GM12872 (cell line): ENCODE measurements at regions not wholly inside any gene's neighbourhood (a gene's known extent, or its start where the extent isn't known, plus 50 kb on each side); places are given as distances from the start of the nearest gene placed in this dataset.

Source experiments
- TF ChIP-seq, protein P1 (sequence below): IDR thresholded peaks from 3 replicates; pipeline ENCODE4 v1.5.1; 2011; ENCODE audit warnings: low read depth, mild to moderate bottlenecking, low read length, moderate library complexity; ENCODE audit not compliant: insufficient read depth

- TF ChIP-seq, protein P1, sequence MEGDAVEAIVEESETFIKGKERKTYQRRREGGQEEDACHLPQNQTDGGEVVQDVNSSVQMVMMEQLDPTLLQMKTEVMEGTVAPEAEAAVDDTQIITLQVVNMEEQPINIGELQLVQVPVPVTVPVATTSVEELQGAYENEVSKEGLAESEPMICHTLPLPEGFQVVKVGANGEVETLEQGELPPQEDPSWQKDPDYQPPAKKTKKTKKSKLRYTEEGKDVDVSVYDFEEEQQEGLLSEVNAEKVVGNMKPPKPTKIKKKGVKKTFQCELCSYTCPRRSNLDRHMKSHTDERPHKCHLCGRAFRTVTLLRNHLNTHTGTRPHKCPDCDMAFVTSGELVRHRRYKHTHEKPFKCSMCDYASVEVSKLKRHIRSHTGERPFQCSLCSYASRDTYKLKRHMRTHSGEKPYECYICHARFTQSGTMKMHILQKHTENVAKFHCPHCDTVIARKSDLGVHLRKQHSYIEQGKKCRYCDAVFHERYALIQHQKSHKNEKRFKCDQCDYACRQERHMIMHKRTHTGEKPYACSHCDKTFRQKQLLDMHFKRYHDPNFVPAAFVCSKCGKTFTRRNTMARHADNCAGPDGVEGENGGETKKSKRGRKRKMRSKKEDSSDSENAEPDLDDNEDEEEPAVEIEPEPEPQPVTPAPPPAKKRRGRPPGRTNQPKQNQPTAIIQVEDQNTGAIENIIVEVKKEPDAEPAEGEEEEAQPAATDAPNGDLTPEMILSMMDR, result no peak
These were observed 1157.4 kb upstream of the AUTS2 start for GRCh38 chr7:68440866-68441265.

- TF ChIP-seq, protein P1, result no peak
These were observed 1156.6 kb upstream of the AUTS2 start for GRCh38 chr7:68441645-68442044.

- TF ChIP-seq, protein P1, result no peak
These were observed 1155.2 kb upstream of the AUTS2 start for GRCh38 chr7:68442931-68443631.

- TF ChIP-seq, protein P1, result no peak
These were observed 1154.2 kb upstream of the AUTS2 start for GRCh38 chr7:68444042-68444441.

DNA sequence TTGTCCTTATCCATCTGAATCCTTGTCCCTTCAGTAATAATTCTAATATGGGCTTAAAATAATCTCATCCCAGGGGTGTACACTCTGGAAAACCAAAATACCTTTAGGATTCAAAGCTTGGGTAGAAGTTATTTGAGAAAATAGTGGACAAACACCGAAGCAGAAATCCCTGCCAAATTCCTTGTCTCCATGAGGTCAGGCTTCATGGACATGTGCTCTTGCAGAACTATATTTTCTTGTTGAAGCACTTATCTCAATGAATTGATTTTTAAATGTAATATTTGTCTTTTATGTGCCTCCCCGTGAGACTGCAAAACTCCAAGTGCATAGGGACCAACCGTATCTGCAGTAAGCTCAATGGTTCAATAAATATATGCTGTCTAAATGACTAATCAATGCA, 1153.3 kb upstream of the AUTS2 start:
- TF ChIP-seq, protein P1, result no peak

GRCh38 chr7:68446183-68446582, 1152.1 kb upstream of the AUTS2 start:
- TF ChIP-seq, protein P1, result no peak

DNA sequence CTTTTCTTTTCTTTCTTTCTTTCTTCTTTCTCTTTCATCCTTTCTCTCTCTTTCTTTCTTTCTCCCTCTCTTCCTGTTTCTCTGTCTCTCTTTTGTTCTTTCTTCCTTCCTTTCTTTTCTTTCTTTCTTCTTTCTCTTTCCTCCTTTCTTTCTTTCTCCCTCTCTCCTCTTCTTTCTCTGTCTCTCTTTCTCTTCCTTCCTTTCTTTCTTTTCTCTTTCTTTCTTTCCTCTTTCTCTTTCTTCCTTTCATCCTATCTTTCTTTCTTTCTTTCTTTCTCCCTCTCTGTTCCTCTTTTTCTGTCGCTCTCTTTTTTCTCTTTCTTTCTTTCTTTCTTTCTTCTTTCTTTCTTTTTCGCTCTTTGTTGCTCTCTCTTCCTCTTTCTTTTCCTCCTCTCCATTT, 1149.2 kb upstream of the AUTS2 start:
- TF ChIP-seq, protein P1, result no peak

DNA sequence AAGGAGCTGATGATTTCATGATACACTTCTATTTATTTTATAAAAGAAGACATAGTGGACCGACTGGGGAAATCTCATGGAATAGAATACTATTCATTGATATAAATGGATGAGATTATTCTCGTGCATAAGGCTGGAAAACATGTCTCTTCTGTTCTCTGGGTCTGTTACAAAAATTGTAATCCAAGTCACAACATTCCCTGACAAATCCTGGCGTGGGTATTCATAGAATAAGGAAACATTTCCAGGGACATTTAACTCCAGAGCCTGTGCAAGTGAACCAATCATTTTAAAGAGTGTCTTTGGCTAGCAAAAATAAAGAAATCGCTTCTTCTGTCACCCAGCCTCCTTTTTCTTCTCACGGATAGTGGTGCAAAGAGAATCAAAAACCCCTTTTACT, 1148.5 kb upstream of the AUTS2 start:
- TF ChIP-seq, protein P1, result no peak
